Caco-2 (cell line): ENCODE measurements at regions not wholly inside any gene's neighbourhood (a gene's known extent, or its start where the extent isn't known, plus 50 kb on each side); places are given as distances from the start of the nearest gene placed in this dataset.

Experiments used
- BruUV-seq: library from RNA; stranded (reverse); fragments of 400-500 nt; replicated peaks from 2 replicates; lab custom pipeline; 2021; lab: Mats Ljungman, UMichigan
- CTCF ChIA-PET: fragments of 300-600 bp; sonication (Branson Sonifier 250); formaldehyde crosslinking; loops from one replicate; lab custom pipeline; 2022; ENCODE audit warnings: antibody characterized with exemption; lab: Charles Lee
- POLR2A ChIA-PET: fragments of 300-600 bp; sonication (Branson Sonifier 250); formaldehyde crosslinking; loops from one replicate; lab custom pipeline; 2022; ENCODE audit warnings: antibody characterized with exemption; lab: Charles Lee
- DNase-seq, 2 experiments: peaks; one replicate each; pipeline versions ENCODE4 v3.0.0 to v3.0.0-alpha.2; 2020 to 2022
- H3K27me3 ChIP-seq: replicated peaks from 2 replicates; pipeline ENCODE4 v1.6.0; 2011; ENCODE audit warnings: low read length; ENCODE audit not compliant: control insufficient read depth, insufficient read depth
- H3K36me3 ChIP-seq: 2 replicates; pipeline ENCODE4 v1.5.1; 2011; ENCODE audit warnings: low read length; ENCODE audit not compliant: control insufficient read depth, insufficient read depth
- H3K4me1 ChIP-seq: fragments of 250-450 bp; sonication (Bioruptor Pico); 2 replicates; pipeline ENCODE4 v1.5.1; 2020; ENCODE audit warnings: mild to moderate bottlenecking
- H3K4me3 ChIP-seq: 2 replicates; pipeline ENCODE4 v1.5.1; 2011; ENCODE audit warnings: low read depth, mild to moderate bottlenecking, control low read depth, low read length
- H3K9me3 ChIP-seq: fragments of 250-450 bp; sonication (Bioruptor Pico); 2 replicates; pipeline ENCODE4 v1.5.1; 2020; ENCODE audit warnings: mild to moderate bottlenecking, moderate library complexity
- H3K27ac Mint-ChIP-seq: one replicate; pipeline ENCODE4 v1.8.0; 2022; ENCODE audit warnings: mixed read lengths; ENCODE audit not compliant: unreplicated experiment
- H3K27me3 Mint-ChIP-seq: one replicate; pipeline ENCODE4 v1.8.0; 2022; ENCODE audit warnings: mixed read lengths; ENCODE audit not compliant: insufficient read depth, unreplicated experiment
- H3K36me3 Mint-ChIP-seq: one replicate; pipeline ENCODE4 v1.8.0; 2022; ENCODE audit warnings: mild to moderate bottlenecking, mixed read lengths; ENCODE audit not compliant: insufficient read depth, unreplicated experiment
- H3K4me1 Mint-ChIP-seq: one replicate; pipeline ENCODE4 v1.8.0; 2022; ENCODE audit warnings: low read depth, mixed read lengths; ENCODE audit not compliant: unreplicated experiment
- H3K4me3 Mint-ChIP-seq: one replicate; pipeline ENCODE4 v1.8.0; 2022; ENCODE audit warnings: mild to moderate bottlenecking, moderate library complexity, mixed read lengths; ENCODE audit not compliant: unreplicated experiment
- H3K9me3 Mint-ChIP-seq: one replicate; pipeline ENCODE4 v1.8.0; 2022; ENCODE audit warnings: mixed read lengths; ENCODE audit not compliant: unreplicated experiment
- intact Hi-C: fragments of 100-400 bp; cut with micrococcal nuclease; formaldehyde crosslinking; loops from one replicate; pipeline ENCODE4 v1.10.0; 2022; ENCODE audit not compliant: unreplicated experiment
- TF ChIP-seq, protein P1 (sequence below), 2 experiments: fragments of 200-600 bp in 1 of 2; IDR thresholded peaks; 1 replicate in 1 of 2; 2 replicates in 1 of 2; pipeline versions ENCODE4 v1.5.1 to v1.8.0; 2011 to 2022; ENCODE audit warnings: antibody characterized with exemption in 1 of 2, control low read depth in 1 of 2, inconsistent platforms in 1 of 2, low read depth in 1 of 2, low read length in 1 of 2, mild to moderate bottlenecking in 1 of 2, moderate library complexity in 1 of 2; ENCODE audit not compliant: insufficient read depth in 1 of 2, severe bottlenecking in 1 of 2, unreplicated experiment in 1 of 2

DNA sequence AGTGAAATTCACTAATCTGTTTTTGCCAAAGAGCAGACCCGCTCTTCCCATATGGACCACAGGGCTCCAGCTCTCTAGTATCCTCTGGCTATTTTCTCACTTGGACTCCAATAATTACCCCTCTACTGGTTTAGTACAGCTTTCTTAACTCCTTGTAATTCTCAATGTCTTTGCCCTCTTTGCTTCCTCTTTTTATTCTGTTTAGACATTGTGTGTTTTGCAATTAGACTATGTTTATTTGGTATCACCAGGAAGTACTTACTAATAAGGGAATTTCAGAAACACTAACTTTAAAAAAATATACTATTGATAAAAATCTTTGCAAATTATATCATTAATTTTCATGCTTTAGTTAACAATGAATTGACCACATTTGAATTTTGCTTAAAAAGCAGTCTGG, 111.6 kb upstream of the OBI1 start:
- Histone ChIP-seq H3K4me1 (no peaks in the 10 kb centered on the region), H3K4me3 (no peak overlapping the region), H3K9me3 (no peaks in the 10 kb centered on the region), H3K27me3 (no peaks in the 10 kb centered on the region), H3K36me3 (no peaks in the 10 kb centered on the region)
- POLR2A ChIA-PET, result no interaction called here
- TF ChIP-seq, protein P1, sequence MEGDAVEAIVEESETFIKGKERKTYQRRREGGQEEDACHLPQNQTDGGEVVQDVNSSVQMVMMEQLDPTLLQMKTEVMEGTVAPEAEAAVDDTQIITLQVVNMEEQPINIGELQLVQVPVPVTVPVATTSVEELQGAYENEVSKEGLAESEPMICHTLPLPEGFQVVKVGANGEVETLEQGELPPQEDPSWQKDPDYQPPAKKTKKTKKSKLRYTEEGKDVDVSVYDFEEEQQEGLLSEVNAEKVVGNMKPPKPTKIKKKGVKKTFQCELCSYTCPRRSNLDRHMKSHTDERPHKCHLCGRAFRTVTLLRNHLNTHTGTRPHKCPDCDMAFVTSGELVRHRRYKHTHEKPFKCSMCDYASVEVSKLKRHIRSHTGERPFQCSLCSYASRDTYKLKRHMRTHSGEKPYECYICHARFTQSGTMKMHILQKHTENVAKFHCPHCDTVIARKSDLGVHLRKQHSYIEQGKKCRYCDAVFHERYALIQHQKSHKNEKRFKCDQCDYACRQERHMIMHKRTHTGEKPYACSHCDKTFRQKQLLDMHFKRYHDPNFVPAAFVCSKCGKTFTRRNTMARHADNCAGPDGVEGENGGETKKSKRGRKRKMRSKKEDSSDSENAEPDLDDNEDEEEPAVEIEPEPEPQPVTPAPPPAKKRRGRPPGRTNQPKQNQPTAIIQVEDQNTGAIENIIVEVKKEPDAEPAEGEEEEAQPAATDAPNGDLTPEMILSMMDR (IDR thresholded peaks at IDR 0.05; ENCODE audit: insufficient read depth in 1 of 2, low read depth in 1 of 2, low read length in 1 of 2, severe bottlenecking in 1 of 2, unreplicated experiment in 1 of 2), result no peak
- DNase-seq, result no peak
- CTCF ChIA-PET, result no interaction called here
- no peak overlapping the region for H3K4me3 Mint-ChIP-seq
- BruUV-seq, result no TSS peak
- H3K27me3 Mint-ChIP-seq, result peaks cover 4% of the 10 kb centered on the region
- no peaks in the 10 kb centered on the region for H3K9me3 Mint-ChIP-seq
- intact Hi-C loops, result no loop called here
- H3K36me3 Mint-ChIP-seq, result no peaks in the 10 kb centered on the region
- H3K27ac Mint-ChIP-seq, result no peak overlapping the region
- H3K4me1 Mint-ChIP-seq, result no peaks in the 10 kb centered on the region

DNA sequence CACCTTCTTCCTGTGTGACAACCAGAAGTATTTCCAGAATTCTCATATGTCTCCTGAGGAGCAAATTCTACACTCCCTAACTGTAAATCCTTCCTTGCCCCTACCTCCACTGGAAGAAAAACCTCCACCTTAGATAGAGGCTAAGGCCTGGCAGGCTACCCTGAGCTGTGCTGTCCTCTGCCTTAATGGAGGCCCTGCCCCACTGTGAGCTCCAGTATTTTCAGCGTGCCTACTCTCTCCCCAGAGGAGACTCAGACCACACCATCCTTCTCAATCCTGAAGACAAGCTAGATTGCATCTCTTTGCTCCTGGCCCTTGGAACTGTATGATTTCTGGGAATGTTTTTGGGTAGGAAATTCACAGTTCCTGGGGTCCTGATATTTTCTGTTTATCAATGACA, 110.0 kb upstream of the OBI1 start:
- TF ChIP-seq, protein P1 (IDR thresholded peaks at IDR 0.05; ENCODE audit: insufficient read depth in 1 of 2, low read depth in 1 of 2, low read length in 1 of 2, severe bottlenecking in 1 of 2, unreplicated experiment in 1 of 2), result no peak
- no peaks in the 10 kb centered on the region for H3K4me1 ChIP-seq
- H3K36me3 ChIP-seq, result no peaks in the 10 kb centered on the region
- H3K27me3 Mint-ChIP-seq, result peaks cover 9% of the 10 kb centered on the region
- H3K36me3 Mint-ChIP-seq, result peaks cover 5% of the 10 kb centered on the region
- no peak overlapping the region for H3K27ac Mint-ChIP-seq
- H3K27me3 ChIP-seq, result no peaks in the 10 kb centered on the region
- ChIA-PET POLR2A (no interaction called here), CTCF (no interaction called here)
- H3K4me3 ChIP-seq, result no peak overlapping the region
- intact Hi-C loops, result no loop called here
- H3K9me3 ChIP-seq, result no peaks in the 10 kb centered on the region
- no peak for DNase-seq
- H3K9me3 Mint-ChIP-seq, result no peaks in the 10 kb centered on the region
- no peaks in the 10 kb centered on the region for H3K4me1 Mint-ChIP-seq
- no peak overlapping the region for H3K4me3 Mint-ChIP-seq
- no TSS peak for BruUV-seq

DNA sequence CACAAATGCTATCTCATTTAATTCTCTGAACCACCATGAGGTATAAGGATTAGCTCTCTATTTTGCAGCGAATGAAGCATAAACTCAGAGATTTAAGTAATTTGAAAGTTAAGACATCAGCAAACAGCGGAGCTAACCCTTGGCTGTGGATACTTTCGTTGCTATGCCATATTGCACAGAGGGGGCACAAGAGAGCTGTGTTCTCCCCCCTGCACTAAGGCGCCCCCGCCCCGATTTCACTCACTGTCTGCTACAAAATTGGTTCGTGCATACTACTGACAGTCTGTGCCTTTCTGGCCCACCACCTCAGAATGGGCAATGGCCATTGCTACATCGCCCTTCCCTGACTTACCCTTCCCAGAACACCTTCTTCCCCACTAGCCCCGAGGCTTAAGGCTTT, 105.7 kb upstream of the OBI1 start:
- no peaks in the 10 kb centered on the region for H3K27me3 ChIP-seq
- H3K9me3 ChIP-seq, result no peaks in the 10 kb centered on the region
- Mint-ChIP-seq H3K4me3 (no peak overlapping the region), H3K27me3 (peaks cover 16% of the 10 kb centered on the region), H3K9me3 (no peaks in the 10 kb centered on the region), H3K4me1 (no peaks in the 10 kb centered on the region), H3K27ac (no peak overlapping the region), H3K36me3 (peaks cover 10% of the 10 kb centered on the region)
- no peaks in the 10 kb centered on the region for H3K36me3 ChIP-seq
- H3K4me3 ChIP-seq, result no peak overlapping the region
- DNase-seq, result no peak
- ChIA-PET CTCF (no interaction called here), POLR2A (no interaction called here)
- no TSS peak for BruUV-seq
- intact Hi-C loops, result no loop called here
- H3K4me1 ChIP-seq, result no peaks in the 10 kb centered on the region
- TF ChIP-seq, protein P1 (IDR thresholded peaks at IDR 0.05; ENCODE audit: insufficient read depth in 1 of 2, low read depth in 1 of 2, low read length in 1 of 2, severe bottlenecking in 1 of 2, unreplicated experiment in 1 of 2), result peak in 1 of 2 experiments; percentile 25
